ENCODE measurements at regions not wholly inside any gene's neighbourhood (a gene's known extent, or its start where the extent isn't known, plus 50 kb on each side); places are given as distances from the start of the nearest gene placed in this dataset.

DNA sequence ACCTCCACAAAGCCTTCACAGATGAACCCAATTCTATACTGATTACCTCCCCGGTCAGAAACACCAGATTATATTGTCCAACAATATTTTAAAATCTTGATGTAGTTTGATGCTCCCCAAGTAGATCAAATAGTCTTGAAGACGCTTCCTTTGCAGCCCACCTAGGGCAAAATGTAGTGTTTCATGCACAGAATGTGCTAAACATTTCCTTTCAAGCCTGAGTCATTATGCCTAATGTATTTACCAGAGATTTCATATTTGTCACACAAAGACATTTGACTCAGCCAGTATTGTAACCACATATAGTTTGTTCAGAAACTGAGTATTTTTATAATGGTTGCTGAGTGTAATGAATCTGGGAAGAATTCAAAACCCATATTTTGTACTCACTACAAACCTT, 1396.8 kb downstream of the LRRC4C start:
- Histone ChIP-seq H3K4me3 (ENCODE audit: low read length) (no peak overlapping the region), H3K4me1 (ENCODE audit: control insufficient read depth, insufficient read depth, low read length) (no peaks in the 10 kb centered on the region), H3K9ac (ENCODE audit: low read length) (no peak overlapping the region), H3K36me3 (ENCODE audit: control insufficient read depth, insufficient read depth, low read length) (no peaks in the 10 kb centered on the region), H3K27me3 (ENCODE audit: control insufficient read depth, insufficient read depth, low read length) (no peaks in the 10 kb centered on the region), H3K27ac (ENCODE audit: low read depth, low read length) (no peak overlapping the region)

DNA sequence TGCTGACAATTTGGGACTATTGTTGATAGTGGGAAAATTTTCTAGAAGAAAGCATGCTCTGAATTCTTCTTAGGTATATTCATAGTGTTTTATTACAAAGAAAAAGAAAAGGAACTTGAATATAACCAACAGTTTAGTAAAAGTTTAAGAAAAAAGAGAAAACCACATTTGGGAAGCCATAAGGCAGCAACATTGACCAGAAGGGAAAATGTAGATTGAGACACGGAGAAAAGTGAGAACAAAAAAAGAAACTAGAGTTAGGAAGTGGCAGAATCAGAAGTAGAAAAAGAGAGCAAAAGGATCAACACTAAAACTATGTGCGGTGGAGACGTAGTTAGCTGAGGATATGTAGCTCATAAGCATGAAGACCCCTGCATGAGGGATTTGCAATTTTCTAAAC, 1398.2 kb downstream of the LRRC4C start:
- Histone ChIP-seq H3K4me1 (ENCODE audit: control insufficient read depth, insufficient read depth, low read length) (no peaks in the 10 kb centered on the region), H3K9ac (ENCODE audit: low read length) (no peak overlapping the region), H3K27ac (ENCODE audit: low read depth, low read length) (no peak overlapping the region), H3K36me3 (ENCODE audit: control insufficient read depth, insufficient read depth, low read length) (no peaks in the 10 kb centered on the region), H3K4me3 (ENCODE audit: low read length) (no peak overlapping the region), H3K27me3 (ENCODE audit: control insufficient read depth, insufficient read depth, low read length) (no peaks in the 10 kb centered on the region)

DNA sequence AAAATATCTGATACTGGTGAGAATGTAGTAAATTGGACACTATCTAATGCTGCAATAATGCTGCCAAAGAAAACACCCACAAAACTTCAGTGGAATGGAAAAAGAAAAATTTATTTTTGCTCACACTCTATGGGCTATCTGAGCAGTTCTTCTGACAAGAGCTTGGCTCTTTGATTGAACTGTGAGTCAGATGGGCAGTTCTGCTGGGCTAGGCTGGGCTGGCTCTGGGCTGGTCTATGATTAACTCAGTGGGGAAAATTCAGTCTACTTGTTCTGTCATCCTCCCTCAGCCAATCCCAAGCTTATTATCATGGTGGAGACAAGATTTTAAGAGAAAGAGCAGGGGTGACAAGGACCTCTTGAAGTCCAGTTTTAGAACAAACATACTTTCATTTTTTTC, 1404.8 kb downstream of the LRRC4C start:
- no peaks in the 10 kb centered on the region for H3K36me3 ChIP-seq (ENCODE audit: control insufficient read depth, insufficient read depth, low read length)
- no peak overlapping the region for H3K9ac ChIP-seq (ENCODE audit: low read length)
- H3K4me3 ChIP-seq (ENCODE audit: low read length): no peak overlapping the region
- no peak overlapping the region for H3K27ac ChIP-seq (ENCODE audit: low read depth, low read length)
- H3K4me1 ChIP-seq (ENCODE audit: control insufficient read depth, insufficient read depth, low read length): no peaks in the 10 kb centered on the region
- no peaks in the 10 kb centered on the region for H3K27me3 ChIP-seq (ENCODE audit: control insufficient read depth, insufficient read depth, low read length)

DNA sequence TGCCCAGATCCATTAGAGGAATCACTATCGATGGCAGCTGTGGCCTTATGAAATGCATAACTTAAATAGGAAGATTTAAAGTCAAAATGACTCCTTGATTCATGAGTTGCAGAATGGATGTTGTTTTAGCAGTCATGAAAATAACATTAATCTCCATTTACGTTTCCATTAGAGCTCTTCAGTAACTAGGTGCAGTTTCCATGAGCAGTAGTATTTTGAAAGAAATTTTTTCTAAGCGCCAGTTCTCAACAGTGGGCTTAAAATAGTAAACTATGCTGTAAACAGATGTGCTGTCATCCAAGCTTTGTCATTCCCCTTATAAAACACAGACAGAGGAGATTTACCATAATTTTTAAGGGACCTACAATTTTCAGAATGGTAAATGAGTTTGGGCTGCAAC, 1414.1 kb downstream of the LRRC4C start:
- Histone ChIP-seq H3K27ac (ENCODE audit: low read depth, low read length) (no peak overlapping the region), H3K27me3 (ENCODE audit: control insufficient read depth, insufficient read depth, low read length) (no peaks in the 10 kb centered on the region), H3K4me3 (ENCODE audit: low read length) (no peak overlapping the region), H3K36me3 (ENCODE audit: control insufficient read depth, insufficient read depth, low read length) (no peaks in the 10 kb centered on the region), H3K4me1 (ENCODE audit: control insufficient read depth, insufficient read depth, low read length) (no peaks in the 10 kb centered on the region), H3K9ac (ENCODE audit: low read length) (no peak overlapping the region)

DNA sequence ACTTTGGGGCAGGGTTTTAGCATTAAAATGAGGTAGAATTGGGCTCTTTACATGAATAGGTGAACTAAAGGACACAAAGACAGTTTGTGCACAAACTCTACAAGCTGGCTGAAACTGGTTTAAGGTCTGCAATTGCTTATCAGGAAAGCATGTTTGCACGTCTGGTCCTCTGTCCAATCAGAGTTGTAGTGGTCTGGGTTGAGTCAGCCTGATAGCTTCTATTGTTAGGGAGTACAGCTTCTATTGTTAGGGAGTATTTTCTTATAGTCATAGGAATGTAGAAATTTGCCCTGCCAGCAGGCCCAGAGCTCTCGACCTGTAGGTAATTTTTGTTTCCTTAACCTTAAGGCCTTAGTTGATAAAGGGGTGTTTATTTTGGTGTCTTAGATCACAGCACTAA, 1422.4 kb downstream of the LRRC4C start:
- H3K4me1 ChIP-seq (ENCODE audit: control insufficient read depth, insufficient read depth, low read length): no peaks in the 10 kb centered on the region
- no peak overlapping the region for H3K4me3 ChIP-seq (ENCODE audit: low read length)
- no peaks in the 10 kb centered on the region for H3K27me3 ChIP-seq (ENCODE audit: control insufficient read depth, insufficient read depth, low read length)
- no peak overlapping the region for H3K9ac ChIP-seq (ENCODE audit: low read length)
- H3K27ac ChIP-seq (ENCODE audit: low read depth, low read length): no peak overlapping the region
- H3K36me3 ChIP-seq (ENCODE audit: control insufficient read depth, insufficient read depth, low read length): no peaks in the 10 kb centered on the region

DNA sequence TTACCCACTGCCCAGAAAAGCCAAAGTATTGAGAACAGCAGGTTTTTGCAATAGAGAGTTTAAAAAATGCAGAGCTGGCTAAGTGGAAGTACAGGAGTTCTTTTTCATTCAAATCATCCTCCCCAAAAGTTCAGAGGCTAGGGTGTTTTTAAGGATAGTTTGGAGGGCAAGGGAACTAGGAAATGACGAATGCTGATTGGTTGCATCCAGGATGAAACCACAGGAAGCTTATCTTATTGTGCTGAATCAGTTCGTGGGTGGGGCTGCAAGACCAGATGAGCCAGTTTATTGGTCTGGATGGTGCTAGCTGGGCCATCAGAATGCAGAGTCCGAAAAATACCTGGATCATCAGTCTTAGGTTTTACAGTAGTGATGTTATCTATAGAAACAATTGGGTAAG, 1427.1 kb downstream of the LRRC4C start:
- Histone ChIP-seq H3K27me3 (ENCODE audit: control insufficient read depth, insufficient read depth, low read length) (no peaks in the 10 kb centered on the region), H3K27ac (ENCODE audit: low read depth, low read length) (no peak overlapping the region), H3K4me3 (ENCODE audit: low read length) (no peak overlapping the region), H3K9ac (ENCODE audit: low read length) (no peak overlapping the region), H3K36me3 (ENCODE audit: control insufficient read depth, insufficient read depth, low read length) (no peaks in the 10 kb centered on the region), H3K4me1 (ENCODE audit: control insufficient read depth, insufficient read depth, low read length) (no peaks in the 10 kb centered on the region)

DNA sequence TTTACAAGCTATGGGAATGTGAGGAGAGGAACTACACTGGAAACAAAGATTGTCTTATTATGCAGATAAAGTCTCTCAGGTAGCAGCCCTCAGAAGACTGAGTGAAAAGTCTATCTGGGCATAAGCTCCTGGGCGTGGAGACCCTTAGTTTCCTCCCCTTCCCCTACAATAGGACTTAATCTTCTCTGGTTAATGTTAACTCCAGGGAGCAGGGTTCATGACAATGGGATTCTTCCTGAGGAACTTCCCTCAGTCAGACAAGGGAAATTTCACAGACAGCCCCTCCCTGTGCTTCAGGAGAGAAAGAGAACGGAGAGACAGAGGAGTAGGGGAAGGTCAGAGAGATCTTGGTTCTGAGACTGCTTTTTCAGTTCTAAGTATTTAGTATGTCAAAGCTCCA, 1428.6 kb downstream of the LRRC4C start:
- no peaks in the 10 kb centered on the region for H3K27me3 ChIP-seq (ENCODE audit: control insufficient read depth, insufficient read depth, low read length)
- H3K4me1 ChIP-seq (ENCODE audit: control insufficient read depth, insufficient read depth, low read length): no peaks in the 10 kb centered on the region
- H3K9ac ChIP-seq (ENCODE audit: low read length): no peak overlapping the region
- no peak overlapping the region for H3K27ac ChIP-seq (ENCODE audit: low read depth, low read length)
- no peak overlapping the region for H3K4me3 ChIP-seq (ENCODE audit: low read length)
- no peaks in the 10 kb centered on the region for H3K36me3 ChIP-seq (ENCODE audit: control insufficient read depth, insufficient read depth, low read length)

DNA sequence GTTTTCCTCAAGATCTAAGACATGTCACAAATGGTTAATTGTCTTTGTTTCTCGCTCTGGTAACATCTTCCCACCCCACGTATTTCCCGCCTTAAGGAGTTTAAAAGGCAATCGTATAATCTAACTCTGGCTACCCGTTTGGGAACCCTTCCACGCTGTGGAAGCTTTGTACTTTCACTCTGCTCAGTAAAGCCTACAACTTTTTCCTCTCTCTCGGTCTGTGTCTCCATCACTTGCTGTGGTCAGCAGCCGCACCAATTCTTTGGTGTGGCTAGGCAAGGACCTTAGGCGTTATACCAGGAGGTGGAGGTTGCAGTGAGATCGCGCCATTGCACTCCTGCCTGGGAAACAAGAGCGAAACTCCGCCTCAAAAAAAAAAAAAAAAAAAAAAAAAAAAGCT, 1430.1 kb downstream of the LRRC4C start:
- H3K27ac ChIP-seq (ENCODE audit: low read depth, low read length): no peak overlapping the region
- no peaks in the 10 kb centered on the region for H3K36me3 ChIP-seq (ENCODE audit: control insufficient read depth, insufficient read depth, low read length)
- peak overlapping the region; percentile 27 for H3K4me3 ChIP-seq (ENCODE audit: low read length)
- no peaks in the 10 kb centered on the region for H3K27me3 ChIP-seq (ENCODE audit: control insufficient read depth, insufficient read depth, low read length)
- no peak overlapping the region for H3K9ac ChIP-seq (ENCODE audit: low read length)
- H3K4me1 ChIP-seq (ENCODE audit: control insufficient read depth, insufficient read depth, low read length): no peaks in the 10 kb centered on the region

DNA sequence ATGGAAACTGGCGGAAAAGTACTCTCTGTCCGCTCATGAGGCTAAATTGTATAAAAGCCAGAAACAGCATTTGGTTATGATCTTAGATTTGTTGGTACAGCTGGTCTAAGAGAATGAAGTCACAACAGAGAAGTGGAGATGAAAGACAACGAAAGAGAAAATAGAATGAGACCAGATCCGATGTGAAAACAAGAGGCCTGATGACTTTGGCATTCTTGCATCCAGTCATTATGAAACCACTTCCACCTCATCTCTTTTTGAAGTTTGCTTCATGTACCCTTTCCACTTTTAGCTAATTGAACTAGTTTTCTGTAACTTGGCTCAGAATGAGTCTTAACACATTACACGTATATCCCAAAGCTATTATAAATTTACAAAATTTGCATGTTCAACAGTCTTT, 1431.7 kb downstream of the LRRC4C start:
- no peak overlapping the region for H3K27ac ChIP-seq (ENCODE audit: low read depth, low read length)
- no peaks in the 10 kb centered on the region for H3K4me1 ChIP-seq (ENCODE audit: control insufficient read depth, insufficient read depth, low read length)
- no peak overlapping the region for H3K9ac ChIP-seq (ENCODE audit: low read length)
- no peaks in the 10 kb centered on the region for H3K27me3 ChIP-seq (ENCODE audit: control insufficient read depth, insufficient read depth, low read length)
- H3K36me3 ChIP-seq (ENCODE audit: control insufficient read depth, insufficient read depth, low read length): no peaks in the 10 kb centered on the region
- H3K4me3 ChIP-seq (ENCODE audit: low read length): no peak overlapping the region

DNA sequence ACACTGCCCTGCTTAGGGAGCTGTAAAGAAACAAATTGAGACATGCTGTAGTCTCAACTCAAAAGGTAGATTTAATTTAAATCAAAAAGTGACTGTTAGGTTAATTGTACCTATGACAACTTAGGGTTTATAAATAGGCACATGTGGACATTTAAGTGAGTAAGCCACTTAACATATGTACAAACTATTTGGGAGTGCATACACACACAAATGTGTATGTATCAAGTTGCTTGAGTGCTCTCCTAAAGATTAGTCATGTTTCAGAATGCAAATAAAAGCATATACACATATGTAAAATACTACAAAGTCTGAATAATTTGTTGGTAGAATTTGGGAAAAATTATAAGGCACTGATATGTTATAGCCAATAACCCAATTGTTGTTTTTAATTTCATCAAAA, 1435.7 kb downstream of the LRRC4C start:
- H3K27ac ChIP-seq (ENCODE audit: low read depth, low read length): no peak overlapping the region
- H3K4me3 ChIP-seq (ENCODE audit: low read length): no peak overlapping the region
- H3K9ac ChIP-seq (ENCODE audit: low read length): no peak overlapping the region
- H3K36me3 ChIP-seq (ENCODE audit: control insufficient read depth, insufficient read depth, low read length): no peaks in the 10 kb centered on the region
- H3K27me3 ChIP-seq (ENCODE audit: control insufficient read depth, insufficient read depth, low read length): no peaks in the 10 kb centered on the region
- H3K4me1 ChIP-seq (ENCODE audit: control insufficient read depth, insufficient read depth, low read length): no peaks in the 10 kb centered on the region

DNA sequence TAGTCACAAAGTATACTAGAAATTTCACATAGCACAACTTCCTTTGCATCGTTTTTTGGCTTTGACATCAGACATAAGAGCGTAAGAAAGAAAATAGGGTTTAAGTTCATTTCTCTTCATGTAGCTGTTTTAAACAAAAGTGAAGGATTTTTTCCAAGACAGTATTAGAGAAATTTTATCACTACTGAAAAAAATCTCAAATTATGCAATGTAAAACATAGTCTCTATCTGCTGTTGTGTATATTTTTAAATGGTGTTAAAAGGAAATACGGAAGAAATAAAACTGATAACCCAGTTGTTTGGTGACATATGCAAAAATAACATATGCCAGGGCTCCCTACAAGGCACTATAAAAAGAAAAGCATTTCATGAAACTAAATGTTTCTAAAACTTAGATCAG, 1449.4 kb downstream of the LRRC4C start:
- Histone ChIP-seq H3K36me3 (ENCODE audit: control insufficient read depth, insufficient read depth, low read length) (no peaks in the 10 kb centered on the region), H3K27ac (ENCODE audit: low read depth, low read length) (no peak overlapping the region), H3K4me1 (ENCODE audit: control insufficient read depth, insufficient read depth, low read length) (no peaks in the 10 kb centered on the region), H3K4me3 (ENCODE audit: low read length) (no peak overlapping the region), H3K27me3 (ENCODE audit: control insufficient read depth, insufficient read depth, low read length) (no peaks in the 10 kb centered on the region), H3K9ac (ENCODE audit: low read length) (no peak overlapping the region)

DNA sequence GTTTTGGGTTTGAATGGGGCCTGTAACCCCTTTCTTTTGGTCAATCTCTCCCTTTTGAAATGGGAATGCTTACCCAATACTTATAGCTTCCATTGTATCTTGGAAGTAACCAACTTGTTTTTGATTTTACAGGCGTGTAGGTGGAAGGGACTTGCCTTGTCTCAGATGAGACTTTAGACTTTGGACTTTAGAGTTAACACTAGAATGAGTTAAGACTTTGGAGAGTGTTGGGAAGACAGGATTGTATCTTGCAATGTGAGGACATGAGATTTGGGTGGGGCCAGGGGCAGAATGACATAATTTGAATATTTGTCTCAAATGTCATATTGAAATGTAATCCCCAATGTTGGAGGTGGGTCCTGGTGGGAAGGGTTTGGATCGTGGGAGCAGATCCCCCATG, 1466.9 kb downstream of the LRRC4C start:
- H3K4me3 ChIP-seq (ENCODE audit: low read length): no peak overlapping the region
- no peaks in the 10 kb centered on the region for H3K27me3 ChIP-seq (ENCODE audit: control insufficient read depth, insufficient read depth, low read length)
- H3K27ac ChIP-seq (ENCODE audit: low read depth, low read length): no peak overlapping the region
- H3K36me3 ChIP-seq (ENCODE audit: control insufficient read depth, insufficient read depth, low read length): no peaks in the 10 kb centered on the region
- no peak overlapping the region for H3K9ac ChIP-seq (ENCODE audit: low read length)
- H3K4me1 ChIP-seq (ENCODE audit: control insufficient read depth, insufficient read depth, low read length): no peaks in the 10 kb centered on the region

DNA sequence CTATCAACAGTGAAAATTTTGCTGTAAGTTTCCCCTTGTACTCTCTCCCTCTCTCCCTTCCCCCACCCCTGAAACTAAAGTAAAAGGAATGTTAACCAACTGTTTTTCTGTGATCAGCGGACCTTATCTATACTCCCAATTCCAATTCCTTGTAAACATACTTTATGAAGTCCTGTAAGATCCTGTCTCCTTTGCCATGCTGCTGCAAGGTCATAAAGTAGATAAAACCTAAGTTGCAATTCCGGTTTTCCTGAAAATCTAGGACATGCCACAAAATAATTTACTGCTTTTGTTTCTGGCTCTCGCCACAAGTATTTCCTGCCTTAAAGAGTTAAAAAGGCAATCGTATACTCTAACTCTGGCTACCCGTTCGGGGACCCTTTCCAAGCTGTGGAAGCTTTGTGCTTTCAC, 1469.0 kb downstream of the LRRC4C start:
- H3K9ac ChIP-seq (ENCODE audit: low read length): no peak overlapping the region
- no peak overlapping the region for H3K27ac ChIP-seq (ENCODE audit: low read depth, low read length)
- no peaks in the 10 kb centered on the region for H3K4me1 ChIP-seq (ENCODE audit: control insufficient read depth, insufficient read depth, low read length)
- no peaks in the 10 kb centered on the region for H3K27me3 ChIP-seq (ENCODE audit: control insufficient read depth, insufficient read depth, low read length)
- no peak overlapping the region for H3K4me3 ChIP-seq (ENCODE audit: low read length)
- no peaks in the 10 kb centered on the region for H3K36me3 ChIP-seq (ENCODE audit: control insufficient read depth, insufficient read depth, low read length)

DNA sequence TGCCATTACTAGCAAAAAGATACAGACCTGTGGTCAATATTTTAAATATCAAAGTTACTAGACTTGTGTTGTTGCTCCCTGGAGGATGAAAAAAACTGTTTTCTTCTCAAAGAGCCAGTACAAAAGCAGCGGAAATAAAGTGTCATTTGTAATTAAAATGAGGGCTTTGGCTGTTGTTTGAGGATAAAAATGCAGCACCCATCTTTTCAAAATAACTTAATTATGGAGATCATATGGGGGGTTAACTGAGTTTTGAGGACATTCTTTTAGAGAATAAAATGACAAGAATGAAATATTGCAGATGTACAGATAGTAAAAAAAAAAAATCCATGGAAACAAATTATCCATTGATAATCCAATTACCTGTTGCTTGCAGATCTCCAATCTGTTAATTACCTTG, 1484.4 kb downstream of the LRRC4C start:
- Histone ChIP-seq H3K36me3 (ENCODE audit: control insufficient read depth, insufficient read depth, low read length) (no peaks in the 10 kb centered on the region), H3K4me1 (ENCODE audit: control insufficient read depth, insufficient read depth, low read length) (no peaks in the 10 kb centered on the region), H3K27ac (ENCODE audit: low read depth, low read length) (no peak overlapping the region), H3K27me3 (ENCODE audit: control insufficient read depth, insufficient read depth, low read length) (no peaks in the 10 kb centered on the region), H3K4me3 (ENCODE audit: low read length) (no peak overlapping the region), H3K9ac (ENCODE audit: low read length) (no peak overlapping the region)

All from rectal smooth muscle tissue (tissue), 1 donor.